NOMO-1 treated with DMSO at 0.1 percent for 48 hours (cell line): ENCODE measurements at regions not wholly inside any gene's neighbourhood (a gene's known extent, or its start where the extent isn't known, plus 50 kb on each side); places are given as distances from the start of the nearest gene placed in this dataset.
"Not testable (repeated sequence)": the region's sequence is repeated elsewhere in the genome, so short reads cannot be mapped to it uniquely, and the experiment has no call there.

Experiments used
- DNase-seq: peaks from one replicate; lab custom pipeline; 2025; ENCODE audit not compliant: unreplicated experiment; lab: John Stamatoyannopoulos, UW

- no peak for DNase-seq
Measured at GRCh38 chr1:99497690-99498089, 148.2 kb upstream of the PALMD start.

GRCh38 chr1:99500541-99500940 is 145.4 kb upstream of the PALMD start:
- no peak for DNase-seq

GRCh38 chr1:99501871-99502270 is 144.0 kb upstream of the PALMD start:
- DNase-seq: no peak

GRCh38 chr1:99502400-99502799 is 143.5 kb upstream of the PALMD start:
- DNase-seq: no peak

- DNase-seq: no peak
Measured at GRCh38 chr1:99503276-99503747, 142.6 kb upstream of the PALMD start.

- no peak for DNase-seq
Measured at GRCh38 chr1:99504287-99504686, 141.6 kb upstream of the PALMD start.

GRCh38 chr1:99506631-99507030 is 139.3 kb upstream of the PALMD start:
- no peak for DNase-seq

GRCh38 chr1:99507446-99507845 is 138.5 kb upstream of the PALMD start:
- not testable (repeated sequence) for DNase-seq

GRCh38 chr1:99507906-99508732 is 137.8 kb upstream of the PALMD start:
- no peak for DNase-seq

GRCh38 chr1:99508733-99509445 is 137.0 kb upstream of the PALMD start:
- DNase-seq: not testable (repeated sequence)

- DNase-seq: not testable (repeated sequence)
Measured at GRCh38 chr1:99514823-99515552, 130.9 kb upstream of the PALMD start.

GRCh38 chr1:99516141-99516540 is 129.8 kb upstream of the PALMD start:
- DNase-seq: no peak

- DNase-seq: no peak
Measured at GRCh38 chr1:99520121-99520520, 125.8 kb upstream of the PALMD start.

GRCh38 chr1:99525331-99525730 is 120.6 kb upstream of the PALMD start:
- DNase-seq: no peak

- no peak for DNase-seq
Measured at GRCh38 chr1:99527078-99527477, 118.8 kb upstream of the PALMD start.

GRCh38 chr1:99527545-99527944 is 118.4 kb upstream of the PALMD start:
- no peak for DNase-seq

- DNase-seq: no peak
Measured at GRCh38 chr1:99529002-99529401, 116.9 kb upstream of the PALMD start.

- DNase-seq: no peak
Measured at GRCh38 chr1:99531578-99532275, 114.2 kb upstream of the PALMD start.

GRCh38 chr1:99532276-99532580 is 113.7 kb upstream of the PALMD start:
- DNase-seq: no peak

GRCh38 chr1:99533909-99534637 is 111.8 kb upstream of the PALMD start:
- DNase-seq: no peak

- no peak for DNase-seq
Measured at GRCh38 chr1:99534638-99534930, 111.3 kb upstream of the PALMD start.
